ENCODE measurements at regions not wholly inside any gene's neighbourhood (a gene's known extent, or its start where the extent isn't known, plus 50 kb on each side); places are given as distances from the start of the nearest gene placed in this dataset.

DNA sequence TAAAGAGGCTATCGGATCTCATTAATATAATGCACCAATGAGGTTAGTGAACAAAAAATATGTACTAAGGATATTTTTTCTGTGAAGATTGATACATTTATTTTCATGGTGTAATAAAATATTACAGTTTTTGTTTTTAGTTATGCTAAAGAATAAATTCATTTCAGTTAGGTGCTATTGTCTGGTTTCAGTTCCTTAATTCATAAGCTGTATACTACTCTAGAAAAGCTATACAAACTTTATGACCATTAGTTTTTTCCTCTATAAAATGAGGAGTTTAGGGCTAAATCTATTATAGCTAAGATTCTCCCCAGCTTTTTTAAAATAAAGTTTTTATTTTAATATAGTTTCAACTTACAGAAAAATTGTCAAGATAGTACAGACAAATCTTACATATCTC is 1311.7 kb upstream of the NXPH2 start:
- no peaks in the 10 kb centered on the region for H3F3A ChIP-seq (ENCODE audit: insufficient read depth, low read length)
- H3K27ac ChIP-seq (ENCODE audit: low read depth, low read length, poor library complexity, severe bottlenecking), result no peak overlapping the region
- TF ChIP-seq, protein P1, sequence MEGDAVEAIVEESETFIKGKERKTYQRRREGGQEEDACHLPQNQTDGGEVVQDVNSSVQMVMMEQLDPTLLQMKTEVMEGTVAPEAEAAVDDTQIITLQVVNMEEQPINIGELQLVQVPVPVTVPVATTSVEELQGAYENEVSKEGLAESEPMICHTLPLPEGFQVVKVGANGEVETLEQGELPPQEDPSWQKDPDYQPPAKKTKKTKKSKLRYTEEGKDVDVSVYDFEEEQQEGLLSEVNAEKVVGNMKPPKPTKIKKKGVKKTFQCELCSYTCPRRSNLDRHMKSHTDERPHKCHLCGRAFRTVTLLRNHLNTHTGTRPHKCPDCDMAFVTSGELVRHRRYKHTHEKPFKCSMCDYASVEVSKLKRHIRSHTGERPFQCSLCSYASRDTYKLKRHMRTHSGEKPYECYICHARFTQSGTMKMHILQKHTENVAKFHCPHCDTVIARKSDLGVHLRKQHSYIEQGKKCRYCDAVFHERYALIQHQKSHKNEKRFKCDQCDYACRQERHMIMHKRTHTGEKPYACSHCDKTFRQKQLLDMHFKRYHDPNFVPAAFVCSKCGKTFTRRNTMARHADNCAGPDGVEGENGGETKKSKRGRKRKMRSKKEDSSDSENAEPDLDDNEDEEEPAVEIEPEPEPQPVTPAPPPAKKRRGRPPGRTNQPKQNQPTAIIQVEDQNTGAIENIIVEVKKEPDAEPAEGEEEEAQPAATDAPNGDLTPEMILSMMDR (IDR thresholded peaks at IDR 0.05; ENCODE audit: low read length), result no peak
- no peak for TF ChIP-seq EZH2 (IDR thresholded peaks at IDR 0.05; ENCODE audit: borderline replicate concordance, low read length)
- no peaks in the 10 kb centered on the region for H3K4me1 ChIP-seq (ENCODE audit: insufficient read depth, low read length, severe bottlenecking)
- H4K20me1 ChIP-seq (ENCODE audit: insufficient read depth, low read length), result no peaks in the 10 kb centered on the region
- H3K4me3 ChIP-seq (ENCODE audit: low read depth, low read length, poor library complexity, severe bottlenecking), result no peak overlapping the region
- H3K27me3 ChIP-seq (ENCODE audit: insufficient read depth, low read length), result no peaks in the 10 kb centered on the region
- H2AFZ ChIP-seq (ENCODE audit: low read length), result no peak overlapping the region
- no peaks in the 10 kb centered on the region for H3K9me2 ChIP-seq (ENCODE audit: low read depth, low read length)
- no peaks in the 10 kb centered on the region for H3K79me2 ChIP-seq (ENCODE audit: insufficient read depth, low read length)
- H3K36me3 ChIP-seq (ENCODE audit: insufficient read depth, low read length), result no peaks in the 10 kb centered on the region
- no peak overlapping the region for H3K4me2 ChIP-seq (ENCODE audit: low read length)
- no peak overlapping the region for H3K9ac ChIP-seq (ENCODE audit: low read length)
- no peaks in the 10 kb centered on the region for H3K9me3 ChIP-seq (ENCODE audit: low read length)

DNA sequence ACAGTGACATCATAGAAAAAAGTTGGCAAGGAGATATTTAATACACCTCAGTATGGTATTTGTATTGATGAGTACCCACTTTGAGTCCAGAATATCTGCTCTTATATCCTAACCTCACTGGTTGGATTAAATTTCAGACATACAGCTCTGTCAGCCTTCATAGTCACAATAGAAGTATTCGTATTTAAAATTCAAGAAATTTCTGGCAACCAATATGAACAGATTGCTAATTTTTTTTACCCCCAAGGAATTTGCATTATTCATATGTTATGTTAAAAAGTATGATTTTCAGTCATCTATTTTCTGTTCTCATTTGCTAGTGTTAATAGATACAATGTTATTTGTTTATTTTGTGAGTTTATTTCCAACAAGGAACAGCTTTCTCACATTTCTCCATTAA is 1306.8 kb upstream of the NXPH2 start:
- no peaks in the 10 kb centered on the region for H3K27me3 ChIP-seq (ENCODE audit: insufficient read depth, low read length)
- H3K36me3 ChIP-seq (ENCODE audit: insufficient read depth, low read length), result no peaks in the 10 kb centered on the region
- no peaks in the 10 kb centered on the region for H3K9me3 ChIP-seq (ENCODE audit: low read length)
- no peak overlapping the region for H3K9ac ChIP-seq (ENCODE audit: low read length)
- H2AFZ ChIP-seq (ENCODE audit: low read length), result no peak overlapping the region
- TF ChIP-seq EZH2 (IDR thresholded peaks at IDR 0.05; ENCODE audit: borderline replicate concordance, low read length), result no peak
- TF ChIP-seq, protein P1 (IDR thresholded peaks at IDR 0.05; ENCODE audit: low read length), result no peak
- no peaks in the 10 kb centered on the region for H3F3A ChIP-seq (ENCODE audit: insufficient read depth, low read length)
- no peaks in the 10 kb centered on the region for H3K4me1 ChIP-seq (ENCODE audit: insufficient read depth, low read length, severe bottlenecking)
- H3K9me2 ChIP-seq (ENCODE audit: low read depth, low read length), result no peaks in the 10 kb centered on the region
- H3K27ac ChIP-seq (ENCODE audit: low read depth, low read length, poor library complexity, severe bottlenecking), result no peak overlapping the region
- H4K20me1 ChIP-seq (ENCODE audit: insufficient read depth, low read length), result no peaks in the 10 kb centered on the region
- no peaks in the 10 kb centered on the region for H3K79me2 ChIP-seq (ENCODE audit: insufficient read depth, low read length)
- no peak overlapping the region for H3K4me2 ChIP-seq (ENCODE audit: low read length)
- H3K4me3 ChIP-seq (ENCODE audit: low read depth, low read length, poor library complexity, severe bottlenecking), result no peak overlapping the region

DNA sequence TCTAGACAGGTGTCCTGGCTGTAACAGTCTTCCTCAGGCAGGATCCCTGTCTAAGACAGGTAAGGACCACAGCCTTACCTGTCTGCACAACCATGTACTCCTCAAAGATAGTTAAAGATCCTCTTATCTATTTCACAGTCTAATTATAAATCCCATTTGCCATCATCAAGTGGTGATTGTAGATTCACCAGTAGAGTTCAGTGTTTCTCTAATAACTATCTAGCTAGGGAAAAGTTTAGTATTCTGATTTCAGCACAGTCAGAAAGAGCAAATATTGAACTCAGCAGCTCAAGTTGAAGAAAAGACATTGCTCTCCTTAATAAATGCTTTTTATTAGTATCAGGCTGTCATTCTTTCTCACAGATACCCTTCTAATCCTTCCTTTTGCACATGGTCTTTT is 1305.5 kb upstream of the NXPH2 start:
- H3K9ac ChIP-seq (ENCODE audit: low read length), result no peak overlapping the region
- H3K9me3 ChIP-seq (ENCODE audit: low read length), result no peaks in the 10 kb centered on the region
- H3K79me2 ChIP-seq (ENCODE audit: insufficient read depth, low read length), result no peaks in the 10 kb centered on the region
- no peaks in the 10 kb centered on the region for H4K20me1 ChIP-seq (ENCODE audit: insufficient read depth, low read length)
- no peaks in the 10 kb centered on the region for H3K4me1 ChIP-seq (ENCODE audit: insufficient read depth, low read length, severe bottlenecking)
- H3K36me3 ChIP-seq (ENCODE audit: insufficient read depth, low read length), result no peaks in the 10 kb centered on the region
- H2AFZ ChIP-seq (ENCODE audit: low read length), result no peak overlapping the region
- H3K27ac ChIP-seq (ENCODE audit: low read depth, low read length, poor library complexity, severe bottlenecking), result no peak overlapping the region
- no peak overlapping the region for H3K4me3 ChIP-seq (ENCODE audit: low read depth, low read length, poor library complexity, severe bottlenecking)
- no peaks in the 10 kb centered on the region for H3K27me3 ChIP-seq (ENCODE audit: insufficient read depth, low read length)
- no peaks in the 10 kb centered on the region for H3F3A ChIP-seq (ENCODE audit: insufficient read depth, low read length)
- H3K4me2 ChIP-seq (ENCODE audit: low read length), result no peak overlapping the region
- no peak for TF ChIP-seq EZH2 (IDR thresholded peaks at IDR 0.05; ENCODE audit: borderline replicate concordance, low read length)
- TF ChIP-seq, protein P1 (IDR thresholded peaks at IDR 0.05; ENCODE audit: low read length), result no peak
- H3K9me2 ChIP-seq (ENCODE audit: low read depth, low read length), result no peaks in the 10 kb centered on the region

Measured in OCI-LY1 (cell line).